Endothelial cell of umbilical vein (primary cell): ENCODE measurements at regions not wholly inside any gene's neighbourhood (a gene's known extent, or its start where the extent isn't known, plus 50 kb on each side); places are given as distances from the start of the nearest gene placed in this dataset.

ENCODE experiments used
- BruUV-seq: library from RNA; stranded (reverse); fragments of 400-500 nt; replicated peaks from 2 replicates; lab custom pipeline; 2021; lab: Mats Ljungman, UMichigan
- CTCF ChIA-PET: fragments of 300-600, 350-600 bp; sonication (Branson Sonifier 250); formaldehyde crosslinking; loops from one replicate; lab custom pipeline; 2021; ENCODE audit warnings: antibody characterized with exemption, inconsistent platforms; lab: Charles Lee
- POLR2A ChIA-PET: fragments of 300-600, 350-600 bp; sonication (Branson Sonifier 250); formaldehyde crosslinking; loops from one replicate; lab custom pipeline; 2021; ENCODE audit warnings: antibody characterized with exemption, inconsistent platforms; lab: Charles Lee
- DNase-seq: peaks from one replicate; pipeline ENCODE4 v3.0.0-alpha.2; 2011; ENCODE audit warnings: low read depth, low spot score
- FAIRE-seq: peaks from 2 replicates; lab custom pipeline; 2011; peaks lifted over from hg19 to GRCh38; lab: Jason Lieb, UNC
- H2AFZ ChIP-seq: 2 replicates; pipeline ENCODE4 v1.6.0; 2012; ENCODE audit warnings: low read depth, low read length, control low read depth, inconsistent platforms
- H3K27ac ChIP-seq: 2 replicates; pipeline ENCODE4 v1.5.1; 2011; ENCODE audit warnings: low read depth, mild to moderate bottlenecking, control low read depth, low read length, moderate library complexity; ENCODE audit not compliant: insufficient read depth
- H3K27me3 ChIP-seq, 2 experiments: 2 replicates each; pipeline versions ENCODE4 v1.6.0 to v1.6.1; 2011; ENCODE audit warnings: low read length in 2 of 2, mixed read lengths in 1 of 2; ENCODE audit not compliant: control insufficient read depth in 2 of 2, insufficient read depth in 2 of 2
- H3K36me3 ChIP-seq, 2 experiments: 2 replicates in 1 of 2; 3 replicates in 1 of 2; pipeline ENCODE4 v1.5.1; 2011; ENCODE audit warnings: low read length in 2 of 2, mild to moderate bottlenecking in 1 of 2, moderate library complexity in 1 of 2; ENCODE audit not compliant: control insufficient read depth in 2 of 2, insufficient read depth in 2 of 2; ENCODE audit errors: extremely low read depth in 1 of 2
- H3K4me1 ChIP-seq: 3 replicates; pipeline ENCODE4 v1.5.1; 2011; ENCODE audit warnings: mild to moderate bottlenecking, low read length; ENCODE audit not compliant: control insufficient read depth, insufficient read depth; ENCODE audit errors: extremely low read depth
- H3K4me2 ChIP-seq: 2 replicates; pipeline ENCODE4 v1.6.1; 2011; ENCODE audit warnings: low read length, control low read depth, mixed read lengths; ENCODE audit not compliant: insufficient read depth
- H3K4me3 ChIP-seq, 3 experiments: fragments of 200-600 bp in 1 of 3; sonication (generic), shearing (Covaris generic) in 1 of 3; replicated peaks in 1 of 3; 2 replicates each; pipeline ENCODE4 v1.5.1; 2011 to 2016; ENCODE audit warnings: control low read depth in 3 of 3, low read length in 3 of 3, mild to moderate bottlenecking in 2 of 3, inconsistent platforms in 1 of 3, low read depth in 1 of 3, moderate library complexity in 1 of 3; ENCODE audit not compliant: insufficient read depth in 1 of 3
- H3K79me2 ChIP-seq: 2 replicates; pipeline ENCODE4 v1.6.0; 2012; ENCODE audit warnings: low read length, inconsistent platforms; ENCODE audit not compliant: control insufficient read depth, insufficient read depth
- H3K9ac ChIP-seq: replicated peaks from 2 replicates; pipeline ENCODE3; 2011; ENCODE audit warnings: low read length, control low read depth; ENCODE audit not compliant: insufficient read depth; ENCODE audit errors: extremely low read depth
- H3K9me1 ChIP-seq: replicated peaks from 3 replicates; pipeline ENCODE4 v1.6.0; 2011; ENCODE audit warnings: mild to moderate bottlenecking, low read length; ENCODE audit not compliant: control insufficient read depth, insufficient read depth; ENCODE audit errors: extremely low read depth
- H3K9me3 ChIP-seq: replicated peaks from 2 replicates; pipeline ENCODE4 v1.5.1; 2012; ENCODE audit warnings: low read length, inconsistent platforms; ENCODE audit not compliant: control insufficient read depth, insufficient read depth
- H4K20me1 ChIP-seq: replicated peaks from 2 replicates; pipeline ENCODE3; 2011; ENCODE audit warnings: mild to moderate bottlenecking, low read length; ENCODE audit not compliant: control insufficient read depth, insufficient read depth; ENCODE audit errors: extremely low read depth
- CTCF ChIP-seq, 2 donors: IDR thresholded peaks; 1 replicate in 1 of 2; 2 replicates in 1 of 2; pipeline ENCODE4 v1.5.1; 2011; ENCODE audit warnings: low read length in 2 of 2, mild to moderate bottlenecking in 2 of 2, moderate library complexity in 2 of 2, control low read depth in 1 of 2, inconsistent platforms in 1 of 2, low read depth in 1 of 2; ENCODE audit not compliant: insufficient read depth in 1 of 2; ENCODE audit errors: extremely low read depth in 1 of 2
- EZH2 ChIP-seq: IDR thresholded peaks from 2 replicates; pipeline ENCODE4 v1.6.1; 2012; ENCODE audit warnings: borderline replicate concordance, low read depth, mild to moderate bottlenecking, moderate library complexity, low read length, inconsistent platforms; ENCODE audit not compliant: severe bottlenecking
- FOS ChIP-seq: IDR thresholded peaks from 2 replicates; pipeline ENCODE4 v1.6.1; 2011; ENCODE audit warnings: mild to moderate bottlenecking, low read length, moderate library complexity, borderline replicate concordance; ENCODE audit not compliant: insufficient read depth
- GATA2 ChIP-seq: IDR thresholded peaks from 2 replicates; pipeline ENCODE4 v1.7.0; 2011; ENCODE audit warnings: low read depth, mild to moderate bottlenecking, moderate library complexity, mixed read lengths, low read length; ENCODE audit not compliant: insufficient read length, insufficient read depth
- JUN ChIP-seq: IDR thresholded peaks from 2 replicates; pipeline ENCODE4 v1.6.1; 2011; ENCODE audit warnings: borderline replicate concordance, low read depth; ENCODE audit not compliant: insufficient read length, insufficient read depth
- MAX ChIP-seq: IDR thresholded peaks from 2 replicates; pipeline ENCODE4 v1.6.1; 2011; ENCODE audit not compliant: insufficient read depth, insufficient read length
- MYC ChIP-seq: IDR thresholded peaks from one replicate; pipeline ENCODE4 v1.6.1; 2011; ENCODE audit warnings: mild to moderate bottlenecking, low read depth, low read length
- POLR2A ChIP-seq: IDR thresholded peaks from 2 replicates; pipeline ENCODE4 v1.6.1; 2012; ENCODE audit warnings: low read depth, mild to moderate bottlenecking, control low read depth, low read length
- POLR2AphosphoS5 ChIP-seq: IDR thresholded peaks from 2 replicates; pipeline ENCODE4 v1.6.1; 2012; ENCODE audit warnings: low read depth, mild to moderate bottlenecking, control low read depth, low read length, moderate library complexity; ENCODE audit not compliant: insufficient read depth
- dilution Hi-C: fragments of 300-500 bp; cut with MboI; formaldehyde crosslinking; loops from one replicate; pipeline ENCODE4 v1.15.0; 2019; ENCODE audit warnings: low sequenced_read_pairs; ENCODE audit not compliant: extremely low pct_ligation_motif_present
- intact Hi-C: fragments of 100-400 bp; cut with micrococcal nuclease; formaldehyde crosslinking; loops from one replicate; pipeline ENCODE4 v1.10.0; 2022

- no peak overlapping the region for H2AFZ ChIP-seq
- intact Hi-C loops (no loop called here), dilution Hi-C loops (no loop called here)
- H3K27me3 ChIP-seq, result no peaks in the 10 kb centered on the region
- FAIRE-seq (no peak), DNase-seq (no peak)
- H3K9me1 ChIP-seq, result no peaks in the 10 kb centered on the region
- TF ChIP-seq POLR2AphosphoS5 (no peak), CTCF (IDR thresholded peaks at IDR 0.05; ENCODE audit: extremely low read depth in 1 of 2, insufficient read depth in 1 of 2, low read depth in 1 of 2, low read length in 2 of 2) (no peak), POLR2A (no peak), JUN (no peak), GATA2 (no peak), MAX (no peak), EZH2 (no peak), FOS (no peak), MYC (no peak)
- BruUV-seq, result no TSS peak
- POLR2A ChIA-PET, result no interaction called here
- H4K20me1 ChIP-seq, result no peaks in the 10 kb centered on the region
- H3K9me3 ChIP-seq, result no peaks in the 10 kb centered on the region
- H3K4me3 ChIP-seq, result no peak overlapping the region
- no peaks in the 10 kb centered on the region for H3K79me2 ChIP-seq
- CTCF ChIA-PET, result no interaction called here
- H3K4me1 ChIP-seq, result no peaks in the 10 kb centered on the region
- no peak overlapping the region for H3K9ac ChIP-seq
- H3K27ac ChIP-seq, result no peak overlapping the region
- H3K4me2 ChIP-seq, result no peak overlapping the region
- H3K36me3 ChIP-seq, result no peaks in the 10 kb centered on the region
Measured at GRCh38 chr4:54165011-54165410, 64.1 kb upstream of the PDGFRA start.
